CD4-positive, alpha-beta T cell treated with Interleukin-1 beta for 1 hour (primary cell): ENCODE measurements at regions not wholly inside any gene's neighbourhood (a gene's known extent, or its start where the extent isn't known, plus 50 kb on each side); places are given as distances from the start of the nearest gene placed in this dataset.

Experiments used
- DNase-seq, 2 donors: peaks; one replicate each; pipeline ENCODE4 v3.0.0-alpha.2; 2020 to 2022

- no peak for DNase-seq
These were observed 102.4 kb downstream of the SLIT2 start for GRCh38 chr4:20354120-20354519.

DNA sequence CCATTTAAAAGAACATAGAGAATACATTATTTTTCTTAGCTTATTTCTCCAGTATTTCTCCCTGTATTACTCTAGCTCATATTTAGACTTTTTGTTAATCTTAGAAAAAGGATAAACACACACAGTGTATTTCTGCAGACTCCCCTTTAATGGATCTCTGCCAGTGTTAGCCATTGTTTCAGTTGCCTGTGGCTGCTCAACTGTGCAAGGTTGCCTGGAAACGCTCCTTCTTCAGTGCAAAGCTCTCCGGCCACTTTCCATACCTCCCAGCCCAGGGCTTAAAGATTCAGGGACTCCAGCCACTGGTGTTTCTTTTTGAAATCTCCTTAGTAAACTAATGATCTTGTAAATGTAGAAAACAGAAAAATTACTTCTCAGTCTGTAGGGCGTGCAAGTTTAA lies 104.9 kb downstream of the SLIT2 start:
- no peak for DNase-seq

GRCh38 chr4:20358110-20358509 lies 106.4 kb downstream of the SLIT2 start:
- DNase-seq: no peak

GRCh38 chr4:20359692-20360091 lies 108.0 kb downstream of the SLIT2 start:
- DNase-seq: no peak

- no peak for DNase-seq
These were observed 110.4 kb downstream of the SLIT2 start for GRCh38 chr4:20362148-20362547.

GRCh38 chr4:20364969-20365368 lies 113.3 kb downstream of the SLIT2 start:
- DNase-seq: no peak

- no peak for DNase-seq
These were observed 115.7 kb downstream of the SLIT2 start for GRCh38 chr4:20367446-20367845.

GRCh38 chr4:20368926-20369325 lies 117.2 kb downstream of the SLIT2 start:
- DNase-seq: no peak

- no peak for DNase-seq
These were observed 118.6 kb downstream of the SLIT2 start for GRCh38 chr4:20370274-20370673.

- no peak for DNase-seq
These were observed 124.4 kb downstream of the SLIT2 start for GRCh38 chr4:20376070-20376469.

DNA sequence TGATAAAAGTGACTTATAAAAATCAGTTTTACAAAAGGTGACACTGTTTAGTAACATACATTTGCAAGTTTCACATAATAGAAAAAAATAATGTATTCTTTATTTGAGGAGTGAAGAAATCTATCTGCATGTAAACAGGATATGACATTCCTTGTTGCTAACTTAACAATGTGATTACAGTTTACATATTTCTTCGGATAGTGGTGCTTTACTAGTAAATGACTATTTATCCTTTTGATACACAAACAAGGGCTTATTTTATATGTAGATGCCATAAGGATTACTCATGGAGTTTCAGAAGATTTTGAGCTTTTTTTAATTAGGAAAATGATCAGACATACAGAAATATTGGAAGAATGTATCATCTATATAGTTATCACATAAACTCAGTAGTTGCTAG lies 126.5 kb downstream of the SLIT2 start:
- no peak for DNase-seq

GRCh38 chr4:20381005-20381404 lies 129.3 kb downstream of the SLIT2 start:
- no peak for DNase-seq

DNA sequence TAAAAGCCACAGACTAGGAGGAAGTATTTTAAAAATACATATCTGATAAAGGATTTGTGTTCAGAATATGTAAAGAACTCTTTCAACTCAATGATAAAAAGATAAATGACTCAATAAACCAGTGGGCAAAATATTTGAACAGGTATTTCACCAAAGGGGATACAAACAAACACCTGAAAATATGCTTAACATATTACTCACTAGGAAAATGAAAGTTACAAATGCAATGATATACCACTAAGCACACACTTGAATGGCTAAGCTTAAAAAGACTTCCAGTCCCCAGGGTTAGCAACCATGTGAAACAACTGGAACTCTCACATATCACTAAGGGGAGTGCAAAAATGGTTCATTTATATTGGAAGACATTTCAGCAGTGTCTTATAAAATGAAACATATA lies 131.6 kb downstream of the SLIT2 start:
- DNase-seq: no peak

DNA sequence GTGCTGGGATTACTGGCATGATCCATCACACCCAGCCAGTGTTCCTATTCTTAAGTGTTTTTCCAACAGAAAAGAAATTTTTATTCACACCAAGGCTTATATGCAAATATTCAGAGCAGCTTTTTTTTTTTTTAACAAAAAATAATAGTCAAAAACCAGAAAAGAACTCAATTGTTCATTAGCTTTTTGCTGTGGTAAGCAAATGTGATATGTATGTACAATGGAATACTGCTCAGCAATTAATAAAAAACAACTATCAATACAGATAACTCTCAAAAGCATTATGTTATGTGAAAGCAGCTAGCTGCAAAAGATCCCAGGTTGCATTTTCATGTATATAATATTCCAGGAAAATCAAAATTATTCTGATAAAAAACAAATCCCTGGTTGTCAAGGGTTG lies 132.3 kb downstream of the SLIT2 start:
- DNase-seq: no peak

- DNase-seq: no peak
These were observed 132.8 kb downstream of the SLIT2 start for GRCh38 chr4:20384456-20384855.

DNA sequence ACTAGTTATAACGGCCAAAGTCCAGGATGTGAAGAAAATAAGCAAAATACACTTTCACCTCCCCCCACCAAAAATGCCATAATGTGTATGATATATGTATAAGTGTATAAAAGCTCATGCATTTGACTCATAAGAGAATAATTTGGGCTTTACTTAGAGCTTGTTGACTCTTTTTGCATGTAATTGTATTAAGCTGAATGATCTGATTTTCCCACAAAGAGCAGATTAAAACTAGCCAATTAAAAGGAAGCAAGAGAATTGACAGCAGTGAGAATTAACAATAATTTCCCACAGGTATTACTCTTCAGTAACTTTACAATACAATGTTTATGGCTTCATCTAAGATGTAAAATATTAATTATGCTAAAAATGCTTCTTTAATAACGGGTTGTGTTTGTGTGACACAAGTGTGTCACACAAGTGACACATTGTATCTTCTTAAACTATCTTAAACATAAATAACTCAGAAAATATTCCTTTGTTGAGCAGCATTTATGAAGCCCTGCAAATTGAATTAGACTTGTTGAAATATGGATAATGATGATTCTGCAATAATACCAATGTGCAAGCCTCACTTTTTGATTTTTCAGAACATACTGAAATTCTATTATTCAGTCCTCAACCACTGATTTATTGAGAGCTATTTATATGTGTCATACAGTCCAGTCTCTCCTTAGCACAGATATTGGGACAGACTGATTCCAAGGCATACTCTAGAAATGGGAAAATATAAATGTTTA lies 134.5 kb downstream of the SLIT2 start:
- no peak for DNase-seq

DNA sequence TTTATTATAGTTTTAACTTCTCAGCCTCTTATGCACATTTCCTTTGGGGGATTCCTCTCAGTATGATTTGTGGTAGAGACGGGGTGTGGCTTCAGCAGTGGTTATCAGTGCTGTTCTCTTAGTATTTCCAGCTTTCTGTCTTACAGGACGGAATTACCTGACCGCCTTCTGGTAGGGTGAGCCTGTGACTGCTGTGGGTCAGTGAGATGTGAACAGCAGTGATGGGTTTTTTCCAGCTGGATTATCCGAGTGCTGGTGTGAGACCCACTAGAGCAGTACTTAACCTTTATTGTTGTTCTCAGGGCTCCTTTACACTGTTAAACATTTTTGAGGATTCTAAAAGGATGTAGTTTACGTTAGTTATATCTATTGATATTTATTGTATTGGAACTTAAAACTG lies 135.2 kb downstream of the SLIT2 start:
- DNase-seq: no peak

GRCh38 chr4:20391198-20391597 lies 139.5 kb downstream of the SLIT2 start:
- no peak for DNase-seq

DNA sequence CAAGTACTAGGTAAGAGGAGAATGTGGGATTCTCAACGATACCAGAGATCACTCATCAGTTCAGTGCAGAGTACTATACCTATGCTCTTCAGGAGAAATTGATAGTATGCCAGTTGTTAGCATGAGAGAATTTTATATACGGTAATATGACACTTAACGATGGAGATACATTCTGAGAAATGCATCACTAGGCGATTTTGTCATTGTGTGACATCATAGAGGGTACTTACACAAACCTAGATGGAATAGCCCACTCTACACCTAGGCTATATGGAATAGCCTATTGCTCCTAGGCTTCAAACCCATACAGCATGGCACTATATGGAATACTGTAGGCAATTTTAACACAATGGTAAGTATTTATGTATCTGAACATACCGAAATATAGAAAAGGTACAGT lies 140.2 kb downstream of the SLIT2 start:
- DNase-seq: no peak

DNA sequence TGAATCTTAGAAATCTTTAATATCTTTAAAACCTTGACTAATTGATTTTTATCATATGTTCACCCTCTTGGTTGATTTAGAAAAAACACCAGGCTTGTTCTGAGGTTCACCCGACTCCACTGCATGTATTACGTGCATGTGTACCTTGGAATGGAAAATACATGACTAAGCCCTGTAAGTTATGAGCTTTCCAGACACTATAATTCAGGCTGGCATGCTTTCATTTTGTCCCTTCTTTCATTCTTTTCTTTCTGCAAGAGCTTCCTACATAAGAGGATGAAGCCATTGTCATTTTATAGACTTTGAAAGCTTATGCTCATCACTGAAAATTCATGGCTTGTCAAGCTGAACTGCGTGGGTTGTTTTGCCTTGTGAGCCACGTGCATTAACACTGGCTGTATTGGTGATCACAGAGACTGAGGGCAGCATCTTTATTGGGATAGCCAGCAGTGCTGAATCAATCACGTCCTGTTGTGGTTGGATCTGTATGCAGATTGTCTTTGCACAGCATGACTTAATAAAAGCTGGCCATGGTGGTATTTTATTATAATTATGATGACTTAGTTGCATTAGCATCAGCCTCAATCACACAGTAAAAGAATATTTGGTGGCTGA lies 141.9 kb downstream of the SLIT2 start:
- DNase-seq: no peak

DNA sequence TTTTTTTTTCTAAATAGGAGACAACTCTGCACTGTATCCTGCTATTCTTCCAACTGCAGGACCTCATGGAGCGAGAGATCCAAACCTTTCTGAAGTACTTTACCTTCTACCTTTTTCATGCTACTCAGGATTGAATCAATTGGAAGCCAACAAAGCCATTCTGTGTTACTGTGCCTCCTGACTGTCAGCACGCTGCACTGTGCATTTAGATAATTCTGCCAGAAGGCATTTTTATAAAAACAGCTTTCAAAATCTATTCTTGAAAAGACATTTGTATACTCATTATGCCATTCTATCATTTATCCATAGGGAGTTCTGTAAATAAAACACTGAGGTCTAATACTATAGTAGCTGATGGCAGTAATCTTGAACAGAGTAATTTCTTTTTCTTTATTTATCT lies 142.8 kb downstream of the SLIT2 start:
- DNase-seq: no peak

DNA sequence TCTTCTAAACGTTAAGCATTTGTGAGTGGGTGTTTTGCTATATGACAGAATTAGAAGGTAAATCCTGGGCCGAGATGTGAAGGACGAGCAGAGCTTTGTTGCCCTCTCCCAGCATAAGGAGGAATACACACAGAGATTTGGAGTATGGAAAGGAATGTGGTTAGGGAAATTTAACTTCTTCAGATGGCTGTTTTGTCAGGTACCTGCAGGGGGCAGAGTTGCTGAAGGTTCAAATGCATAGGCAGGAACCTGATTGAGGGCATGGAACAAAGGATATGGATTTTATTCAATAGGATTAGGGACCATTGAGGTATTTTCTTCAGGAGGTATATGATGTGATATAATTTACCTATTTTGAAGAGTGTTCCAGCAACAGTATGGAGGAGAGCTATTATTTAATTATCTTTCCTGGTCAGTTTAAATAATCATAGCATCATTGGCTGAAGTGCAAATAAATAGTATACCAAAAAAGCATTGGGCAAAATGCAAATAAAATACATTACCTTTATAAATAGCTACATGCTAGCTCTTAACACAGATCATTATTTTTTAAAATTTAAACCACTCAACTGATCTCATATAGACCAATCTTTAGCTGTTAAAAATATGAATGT lies 143.6 kb downstream of the SLIT2 start:
- DNase-seq: peak in 1 of 2 donors; percentile 5

DNA sequence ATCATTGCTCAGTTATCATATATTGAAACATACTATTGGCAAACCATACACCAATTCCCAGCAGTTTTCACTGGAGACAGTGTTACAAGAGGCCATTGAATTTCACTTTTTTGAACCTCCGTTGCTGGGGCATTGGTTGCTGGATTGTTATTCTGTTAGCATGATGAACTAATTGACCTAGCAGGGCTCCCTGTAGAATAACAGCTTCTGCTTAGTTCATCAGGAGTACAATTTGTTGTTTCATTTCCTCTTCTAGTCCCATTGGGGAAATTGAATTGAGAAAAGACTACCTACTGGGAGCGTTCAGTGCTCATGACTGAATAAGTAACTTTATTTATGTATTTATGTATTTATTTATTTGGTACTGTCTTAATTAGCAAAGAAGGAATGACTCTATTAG lies 151.6 kb downstream of the SLIT2 start:
- no peak for DNase-seq

GRCh38 chr4:20403846-20404245 lies 152.1 kb downstream of the SLIT2 start:
- DNase-seq: no peak

DNA sequence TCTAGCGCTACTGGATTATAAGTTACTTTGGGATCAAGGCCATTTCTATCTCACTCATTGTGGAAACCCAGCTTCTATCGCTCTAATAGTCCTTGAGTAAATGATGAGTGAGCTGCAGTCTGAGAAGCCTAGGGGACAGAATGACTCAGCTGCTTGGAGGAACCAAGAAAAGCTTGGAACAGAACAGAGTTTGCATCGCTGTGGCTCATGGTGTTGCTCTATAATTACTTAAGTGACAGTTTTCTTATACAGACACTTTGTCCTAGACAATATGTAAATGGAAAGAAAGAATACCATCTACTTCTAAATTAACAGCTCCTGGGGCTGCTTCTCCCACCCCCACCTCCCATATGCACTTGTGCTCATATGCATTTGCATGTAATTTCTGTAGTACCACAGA lies 156.9 kb downstream of the SLIT2 start:
- DNase-seq: no peak
